HCT116 (cell line): ENCODE measurements at regions not wholly inside any gene's neighbourhood (a gene's known extent, or its start where the extent isn't known, plus 50 kb on each side); places are given as distances from the start of the nearest gene placed in this dataset.

Experiments
- ATAC-seq: fragments of 200-7000 bp; cut with Tn5 transposase; 2 replicates; pipeline ENCODE4 v1.9.1; 2020; ENCODE audit warnings: mild to moderate bottlenecking, moderate library complexity
- BruUV-seq: library from RNA; stranded (reverse); fragments of 400-500 nt; replicated peaks from 2 replicates; lab custom pipeline; 2021; lab: Mats Ljungman, UMichigan
- CTCF ChIA-PET: fragments of 300-600 bp; sonication (Branson Sonifier 250); formaldehyde crosslinking; loops from one replicate; lab custom pipeline; 2021; ENCODE audit warnings: antibody characterized with exemption; lab: Charles Lee
- POLR2A ChIA-PET: fragments of 300-600, 350-600 bp; sonication (Branson Sonifier 250); formaldehyde crosslinking; loops from one replicate; lab custom pipeline; 2021; ENCODE audit warnings: antibody characterized with exemption; lab: Charles Lee
- RAD21 ChIA-PET, 2 experiments: fragments of 300-600 bp; sonication (Branson Sonifier 250); formaldehyde crosslinking; loops; one replicate each; lab custom pipeline; 2023; ENCODE audit warnings: low total read pairs in 2 of 2; ENCODE audit not compliant: uncharacterized antibody in 2 of 2, unreplicated experiment in 2 of 2, low non-redundant PET in 1 of 2; lab: Charles Lee
- DNase-seq: peaks from one replicate; pipeline ENCODE4 v3.0.0-alpha.2; 2010; ENCODE audit warnings: low read depth, low spot score
- H2AFZ ChIP-seq: fragments of 200-600 bp; shearing (Covaris generic), sonication (generic); 2 replicates; pipeline ENCODE4 v1.6.1; 2017; ENCODE audit warnings: low read depth, mixed run types, mixed read lengths, antibody characterized with exemption, low read length; ENCODE audit not compliant: poor library complexity, severe bottlenecking
- H3K27ac ChIP-seq: 2 replicates; pipeline ENCODE4 v1.5.1; 2012; ENCODE audit warnings: low read depth, low read length
- H3K27me3 ChIP-seq: fragments of 200-600 bp; sonication (generic); 2 replicates; pipeline ENCODE4 v1.6.1; 2016; ENCODE audit warnings: mixed run types, low read length, mixed read lengths; ENCODE audit not compliant: insufficient read depth
- H3K36me3 ChIP-seq, 2 experiments: fragments of 200-500 bp in 1 of 2; fragments of 200-600 bp in 1 of 2; sonication (Bioruptor generic) in 1 of 2; sonication (generic) in 1 of 2; 2 replicates each; pipeline versions ENCODE4 v1.5.1 to v1.6.1; 2014 to 2016; ENCODE audit warnings: low read length in 2 of 2, inconsistent platforms in 1 of 2, mixed read lengths in 1 of 2, mixed run types in 1 of 2; ENCODE audit not compliant: insufficient read depth in 2 of 2, control insufficient read depth in 1 of 2
- H3K4me1 ChIP-seq, 2 experiments: fragments of 200-600 bp in 1 of 2; sonication (generic) in 1 of 2; 2 replicates each; pipeline versions ENCODE4 v1.5.1 to v1.6.1; 2012 to 2017; ENCODE audit warnings: low read length in 2 of 2, inconsistent platforms in 1 of 2, mild to moderate bottlenecking in 1 of 2, mixed read lengths in 1 of 2, mixed run types in 1 of 2, moderate library complexity in 1 of 2; ENCODE audit not compliant: insufficient read depth in 2 of 2, control insufficient read depth in 1 of 2
- H3K4me2 ChIP-seq: fragments of 200-600 bp; sonication (generic); 2 replicates; pipeline ENCODE4 v1.6.1; 2017; ENCODE audit warnings: mixed run types, low read length, mixed read lengths
- H3K4me3 ChIP-seq, 2 experiments: fragments of 200-600 bp in 1 of 2; sonication (generic) in 1 of 2; replicated peaks in 1 of 2; 2 replicates each; pipeline ENCODE4 v1.5.1; 2011 to 2016; ENCODE audit warnings: low read length in 2 of 2, control low read depth in 1 of 2, low read depth in 1 of 2, mild to moderate bottlenecking in 1 of 2, mixed read lengths in 1 of 2, mixed run types in 1 of 2
- H3K79me2 ChIP-seq: fragments of 200-600 bp; sonication (generic); 2 replicates; pipeline ENCODE4 v1.6.1; 2017; ENCODE audit warnings: mild to moderate bottlenecking, mixed run types, low read length, moderate library complexity, mixed read lengths; ENCODE audit not compliant: insufficient read depth
- H3K9ac ChIP-seq: fragments of 200-600 bp; sonication (generic); 2 replicates; pipeline ENCODE4 v1.6.1; 2016; ENCODE audit warnings: low read length, mixed read lengths
- H3K9me2 ChIP-seq: fragments of 200-600 bp; sonication (generic), shearing (Covaris generic); 2 replicates; pipeline ENCODE4 v1.6.1; 2017; ENCODE audit warnings: mixed run types, mild to moderate bottlenecking, moderate library complexity; ENCODE audit not compliant: insufficient read depth
- H3K9me3 ChIP-seq, 2 experiments: fragments of 200-500 bp in 1 of 2; fragments of 200-600 bp in 1 of 2; sonication (Bioruptor generic) in 1 of 2; sonication (generic) in 1 of 2; 2 replicates each; pipeline ENCODE4 v1.6.1; 2014 to 2017; ENCODE audit warnings: low read length in 2 of 2, mixed read lengths in 2 of 2, inconsistent platforms in 1 of 2, low read depth in 1 of 2, mild to moderate bottlenecking in 1 of 2, mixed run types in 1 of 2, moderate library complexity in 1 of 2; ENCODE audit not compliant: control insufficient read depth in 1 of 2, insufficient read depth in 1 of 2
- H4K20me1 ChIP-seq: fragments of 200-600 bp; sonication (generic), shearing (Covaris generic); 2 replicates; pipeline ENCODE4 v1.6.1; 2017; ENCODE audit warnings: mixed run types, mild to moderate bottlenecking, moderate library complexity; ENCODE audit not compliant: insufficient read depth
- ATF3 ChIP-seq: IDR thresholded peaks from 2 replicates; pipeline ENCODE4 v1.6.1; 2012
- CBX3 ChIP-seq: IDR thresholded peaks from 2 replicates; pipeline ENCODE4 v1.6.1; 2012; ENCODE audit warnings: low read depth
- CEBPB ChIP-seq: IDR thresholded peaks from 2 replicates; pipeline ENCODE4 v1.6.1; 2012; ENCODE audit warnings: low read depth
- CTCF ChIP-seq, 3 experiments: fragments of 200-600 bp in 1 of 3; sonication (generic) in 1 of 3; IDR thresholded peaks in 2 of 3; conservative IDR thresholded peaks in 1 of 3; 2 replicates each; pipeline ENCODE4 v1.5.1; 2012 to 2017; ENCODE audit warnings: low read depth in 2 of 3, low read length in 2 of 3, antibody characterized with exemption in 1 of 3, borderline replicate concordance in 1 of 3, control low read depth in 1 of 3, mild to moderate bottlenecking in 1 of 3, mixed read lengths in 1 of 3, mixed run types in 1 of 3, moderate library complexity in 1 of 3; ENCODE audit not compliant: insufficient read depth in 1 of 3
- EZH2 ChIP-seq: fragments of 200-600 bp; sonication (generic); IDR thresholded peaks from 2 replicates; pipeline ENCODE4 v1.6.1; 2017; ENCODE audit warnings: antibody characterized with exemption, mixed run types
- FOSL1 ChIP-seq: IDR thresholded peaks from 2 replicates; pipeline ENCODE4 v1.6.1; 2012; ENCODE audit warnings: low read depth
- JUND ChIP-seq: IDR thresholded peaks from 2 replicates; pipeline ENCODE4 v1.6.1; 2012
- POLR2A ChIP-seq: IDR thresholded peaks from 2 replicates; pipeline ENCODE4 v1.7.0; 2011; ENCODE audit warnings: borderline replicate concordance; ENCODE audit not compliant: insufficient read depth, insufficient read length; ENCODE audit errors: extremely low read depth
- POLR2AphosphoS5 ChIP-seq: IDR thresholded peaks from 2 replicates; pipeline ENCODE4 v1.6.1; 2011; ENCODE audit warnings: mild to moderate bottlenecking, low read depth, low read length, moderate library complexity
- RAD21 ChIP-seq: IDR thresholded peaks from 2 replicates; pipeline ENCODE4 v1.6.1; 2012; ENCODE audit warnings: low read depth, mild to moderate bottlenecking
- REST ChIP-seq: IDR thresholded peaks from 2 replicates; pipeline ENCODE4 v1.6.1; 2012; ENCODE audit warnings: low read depth
- SP1 ChIP-seq: IDR thresholded peaks from 2 replicates; pipeline ENCODE4 v1.6.1; 2012; ENCODE audit warnings: low read depth
- SRF ChIP-seq: IDR thresholded peaks from 2 replicates; pipeline ENCODE4 v1.6.1; 2012; ENCODE audit warnings: low read depth
- TCF7L2 ChIP-seq: IDR thresholded peaks from 2 replicates; pipeline ENCODE4 v1.7.0; 2011; ENCODE audit warnings: borderline replicate concordance, inconsistent platforms; ENCODE audit not compliant: insufficient read depth, insufficient read length; ENCODE audit errors: extremely low read depth
- YY1 ChIP-seq: IDR thresholded peaks from 2 replicates; pipeline ENCODE4 v1.6.1; 2011; ENCODE audit warnings: low read length, low read depth, moderate library complexity, mild to moderate bottlenecking; ENCODE audit not compliant: insufficient replicate concordance; ENCODE audit errors: extremely low read depth
- ZBTB33 ChIP-seq: IDR thresholded peaks from 2 replicates; pipeline ENCODE4 v1.6.1; 2011; ENCODE audit warnings: mild to moderate bottlenecking, low read length, moderate library complexity; ENCODE audit not compliant: insufficient replicate concordance; ENCODE audit errors: extremely low read depth
- ZFX ChIP-seq: fragments of 450-650 bp; IDR thresholded peaks from 2 replicates; pipeline ENCODE4 v1.6.1; 2017
- ZNF274 ChIP-seq: fragments of 200-500 bp; sonication (Bioruptor generic); IDR thresholded peaks from 2 replicates; pipeline ENCODE4 v1.6.1; 2014; ENCODE audit warnings: mild to moderate bottlenecking, low read depth, low read length, inconsistent platforms
- intact Hi-C: fragments of 100-400 bp; cut with micrococcal nuclease; formaldehyde crosslinking; loops from 2 replicates; pipeline ENCODE4 v1.10.0; 2022
- TF ChIP-seq, protein P1 (sequence below): IDR thresholded peaks from 2 replicates; pipeline ENCODE4 v1.6.1; 2012

DNA sequence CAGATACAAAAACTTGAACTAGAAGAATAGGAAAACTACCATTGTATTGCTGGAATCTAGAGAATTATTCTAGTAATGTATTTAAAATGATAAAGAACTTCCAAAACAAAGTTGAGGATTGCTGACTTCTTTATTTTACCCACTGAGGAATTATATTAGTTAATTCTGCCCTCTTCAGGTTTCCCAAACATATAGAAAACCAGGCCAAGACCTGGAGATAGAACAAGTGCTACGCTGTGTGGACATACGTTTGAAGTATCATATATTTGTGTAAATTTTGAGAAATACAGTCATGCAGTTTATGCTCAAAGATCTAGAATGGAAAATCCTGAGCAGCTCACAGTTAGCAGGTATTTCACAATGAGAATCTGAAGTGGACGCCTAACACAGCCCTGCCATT is 162.3 kb upstream of the CYLC2 start:
- Histone ChIP-seq H3K4me3 (no peak overlapping the region), H3K9ac (no peak overlapping the region), H2AFZ (no peak overlapping the region), H3K9me2 (no peaks in the 10 kb centered on the region), H3K9me3 (peaks cover 3 to 9% of the 10 kb centered on the region in 2 experiments; a peak in 2 of 4 replicates), H3K27me3 (no peaks in the 10 kb centered on the region), H3K79me2 (no peaks in the 10 kb centered on the region), H3K4me2 (no peak overlapping the region), H3K4me1 (no peaks in the 10 kb centered on the region), H3K27ac (no peak overlapping the region), H4K20me1 (no peaks in the 10 kb centered on the region), H3K36me3 (no peaks in the 10 kb centered on the region)
- DNase-seq (no peak), ATAC-seq (no peak)
- BruUV-seq = no TSS peak
- RAD21 ChIA-PET = no interaction called here
- POLR2A ChIA-PET = no interaction called here
- intact Hi-C loops = no loop called here
- TF ChIP-seq RAD21 = no peak
- TF ChIP-seq JUND = no peak
- TF ChIP-seq SP1 = no peak
- no peak for TF ChIP-seq ZNF274
- no peak for TF ChIP-seq FOSL1
- no peak for TF ChIP-seq ZFX
- TF ChIP-seq, protein P1, sequence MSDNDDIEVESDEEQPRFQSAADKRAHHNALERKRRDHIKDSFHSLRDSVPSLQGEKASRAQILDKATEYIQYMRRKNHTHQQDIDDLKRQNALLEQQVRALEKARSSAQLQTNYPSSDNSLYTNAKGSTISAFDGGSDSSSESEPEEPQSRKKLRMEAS = no peak
- TF ChIP-seq CBX3 = no peak
- TF ChIP-seq SRF = no peak
- TF ChIP-seq TCF7L2 = no peak
- TF ChIP-seq YY1 = no peak
- no peak for TF ChIP-seq ZBTB33
- TF ChIP-seq EZH2 = no peak
- no peak for TF ChIP-seq CEBPB
- no peak for TF ChIP-seq POLR2AphosphoS5
- TF ChIP-seq POLR2A = no peak
- no peak for TF ChIP-seq CTCF (IDR thresholded peaks at IDR 0.05 in 2 of 3, conservative IDR thresholded peaks at IDR 0.05 in 1 of 3; ENCODE audit: borderline replicate concordance in 1 of 3, insufficient read depth in 1 of 3, low read depth in 2 of 3, low read length in 2 of 3)
- no peak for TF ChIP-seq REST
- TF ChIP-seq ATF3 = no peak
- CTCF ChIA-PET = no interaction called here
